ENCODE measurements at regions not wholly inside any gene's neighbourhood (a gene's known extent, or its start where the extent isn't known, plus 50 kb on each side); places are given as distances from the start of the nearest gene placed in this dataset.

DNA sequence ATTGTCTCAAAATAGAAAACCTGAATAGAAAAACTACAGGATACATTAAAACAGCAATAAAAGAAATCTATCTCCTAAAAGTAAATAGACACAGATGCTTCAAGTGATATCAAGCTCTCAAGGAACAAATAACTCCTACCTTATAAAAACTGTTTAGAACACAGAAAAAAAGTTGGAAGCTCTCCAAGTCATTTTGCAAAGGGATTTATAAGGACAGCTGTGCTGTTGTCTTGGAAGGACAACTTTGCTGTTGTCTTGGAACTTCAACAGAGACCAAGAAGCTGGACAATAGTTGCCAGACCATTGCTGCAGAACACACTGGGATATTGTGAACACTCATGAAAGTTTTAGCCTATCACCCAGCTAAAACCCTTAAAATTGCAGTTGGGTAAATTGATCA is 780.7 kb downstream of the FLRT2 start:
- no peak for DNase-seq (ENCODE audit: insufficient read length, low spot score)

DNA sequence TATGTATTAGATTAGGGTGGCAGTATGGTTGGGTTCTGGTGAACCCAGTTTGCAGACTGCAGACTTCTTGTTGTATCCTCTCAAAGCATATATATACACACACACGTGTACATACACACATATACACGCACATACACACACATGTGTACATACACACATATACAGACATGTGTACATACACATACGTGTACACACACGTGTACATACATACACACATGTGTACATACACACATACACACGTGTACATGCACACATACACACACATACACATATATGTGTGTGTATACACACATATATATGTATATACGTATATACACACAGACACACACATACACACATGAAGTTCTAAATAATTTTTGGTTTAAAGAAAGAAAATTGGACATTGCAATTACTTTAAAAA is 780.2 kb downstream of the FLRT2 start:
- DNase-seq (ENCODE audit: insufficient read length, low spot score) = no peak
- TF ChIP-seq POLR2A (IDR thresholded peaks at IDR 0.05; ENCODE audit: low read depth, low read length) = no peak
- FAIRE-seq = no peak

More for the DNA sequence above, 780.7 kb downstream of the FLRT2 start:
- FAIRE-seq = no peak
- no peak for TF ChIP-seq POLR2A (IDR thresholded peaks at IDR 0.05; ENCODE audit: low read depth, low read length)

DNA sequence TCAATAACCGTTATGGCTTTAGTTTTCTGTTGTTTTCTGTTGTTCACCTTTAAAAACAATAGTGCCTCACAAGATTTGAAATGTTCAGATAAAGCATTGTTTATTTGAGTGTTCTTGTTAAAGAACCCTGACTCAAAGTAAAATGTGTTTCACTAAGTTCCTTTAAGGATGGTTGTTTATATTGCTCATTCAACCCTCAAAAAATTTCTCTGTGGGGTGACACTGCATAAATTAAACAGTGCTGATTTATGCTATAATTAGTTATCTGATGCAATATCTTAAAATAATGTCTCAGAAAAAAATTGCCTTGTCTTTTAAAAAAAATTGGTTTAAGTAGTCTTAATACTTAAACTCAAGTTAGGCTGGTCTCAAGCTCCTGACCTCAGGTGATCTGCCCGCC is 775.1 kb downstream of the FLRT2 start:
- no peak for DNase-seq (ENCODE audit: insufficient read length, low spot score)
- no peak for FAIRE-seq
- no peak for TF ChIP-seq POLR2A (IDR thresholded peaks at IDR 0.05; ENCODE audit: low read depth, low read length)

- DNase-seq (ENCODE audit: insufficient read length, low spot score) (no peak), FAIRE-seq (no peak)
- TF ChIP-seq POLR2A (IDR thresholded peaks at IDR 0.05; ENCODE audit: low read depth, low read length) = no peak
Measured at GRCh38 chr14:86299994-86300393, 770.0 kb downstream of the FLRT2 start.

DNA sequence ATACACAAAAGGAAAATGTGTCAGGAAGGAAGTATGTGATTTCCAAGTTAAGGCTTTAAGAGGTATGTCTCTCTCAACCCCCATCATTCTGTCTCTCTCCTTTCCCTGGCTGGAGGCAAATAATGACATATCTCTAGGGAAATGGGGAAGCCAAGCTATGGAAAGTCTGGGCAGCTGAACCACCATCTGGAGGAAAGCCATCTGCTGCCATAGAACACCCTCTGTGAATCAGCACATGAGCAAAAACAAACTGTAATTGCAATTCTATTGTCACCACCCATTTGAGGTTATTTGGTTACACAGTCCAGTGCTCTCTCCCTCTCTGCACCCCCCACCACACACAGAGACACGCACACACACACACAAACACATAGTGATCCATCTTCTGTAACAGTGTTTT is 766.2 kb downstream of the FLRT2 start:
- no peak for DNase-seq (ENCODE audit: insufficient read length, low spot score)

DNA sequence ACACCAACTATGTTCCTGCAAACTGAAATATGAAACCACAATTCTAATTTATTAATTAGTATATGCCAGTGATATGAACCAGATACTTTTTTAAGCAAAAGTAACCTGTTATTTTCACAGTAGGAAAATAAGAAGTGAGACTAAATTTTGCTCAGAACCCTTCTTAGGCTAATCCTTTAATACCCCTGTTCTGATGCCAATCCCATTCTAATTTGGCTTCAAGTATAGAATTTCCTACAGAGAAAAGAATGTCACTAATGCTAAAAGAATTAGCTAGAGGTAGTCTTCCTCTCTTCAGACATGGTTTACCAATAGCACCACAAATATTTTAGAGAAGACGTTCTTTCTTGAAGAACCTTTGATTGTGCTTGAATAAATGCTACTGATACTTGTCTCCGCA is 758.4 kb downstream of the FLRT2 start:
- DNase-seq (ENCODE audit: insufficient read length, low spot score) (no peak), FAIRE-seq (no peak)
- TF ChIP-seq POLR2A (IDR thresholded peaks at IDR 0.05; ENCODE audit: low read depth, low read length) = no peak

More for the DNA sequence above, 766.2 kb downstream of the FLRT2 start:
- no peak for FAIRE-seq
- TF ChIP-seq POLR2A (IDR thresholded peaks at IDR 0.05; ENCODE audit: low read depth, low read length) = no peak

DNA sequence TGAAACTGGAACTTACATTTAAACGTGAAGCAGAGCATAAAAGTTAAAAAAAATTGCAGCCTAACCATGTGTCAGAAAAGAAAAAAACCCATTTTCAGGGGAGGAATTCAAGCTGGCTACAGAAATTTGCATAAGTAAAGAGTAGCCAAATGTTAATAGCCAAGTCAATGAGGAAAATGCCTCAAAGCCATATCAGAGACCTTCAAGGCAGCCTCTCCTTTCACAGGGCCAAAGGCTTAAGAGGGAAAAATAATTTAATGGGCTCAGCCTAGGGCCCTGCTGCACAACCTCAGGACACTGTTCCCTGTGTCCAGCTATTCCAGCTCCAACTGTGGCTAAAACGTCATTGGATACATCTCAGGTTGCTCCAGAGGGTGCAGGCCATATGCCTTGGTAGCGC is 749.5 kb downstream of the FLRT2 start:
- no peak for TF ChIP-seq POLR2A (IDR thresholded peaks at IDR 0.05; ENCODE audit: low read depth, low read length)
- no peak for DNase-seq (ENCODE audit: insufficient read length, low spot score)
- no peak for FAIRE-seq

DNA sequence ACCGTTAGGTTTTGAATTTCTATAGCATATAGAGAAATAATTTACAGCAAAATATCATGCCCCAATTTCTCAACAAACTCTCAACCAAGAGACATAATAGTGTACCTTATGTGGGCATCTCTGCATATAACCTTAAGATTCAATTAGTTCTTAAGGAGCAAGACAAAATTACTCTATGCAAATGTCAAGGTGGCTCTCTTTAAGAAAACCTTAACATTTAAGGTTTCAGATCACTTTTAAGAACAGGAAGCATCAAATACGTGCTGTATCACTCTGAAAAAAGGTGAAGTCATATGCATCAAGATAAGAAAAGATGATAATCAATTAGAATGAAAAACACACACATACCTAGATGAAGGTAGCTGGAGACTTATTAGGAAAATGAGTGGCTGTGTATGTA is 728.0 kb downstream of the FLRT2 start:
- no peak for DNase-seq (ENCODE audit: insufficient read length, low spot score)
- TF ChIP-seq POLR2A (IDR thresholded peaks at IDR 0.05; ENCODE audit: low read depth, low read length) = no peak
- FAIRE-seq = no peak

DNA sequence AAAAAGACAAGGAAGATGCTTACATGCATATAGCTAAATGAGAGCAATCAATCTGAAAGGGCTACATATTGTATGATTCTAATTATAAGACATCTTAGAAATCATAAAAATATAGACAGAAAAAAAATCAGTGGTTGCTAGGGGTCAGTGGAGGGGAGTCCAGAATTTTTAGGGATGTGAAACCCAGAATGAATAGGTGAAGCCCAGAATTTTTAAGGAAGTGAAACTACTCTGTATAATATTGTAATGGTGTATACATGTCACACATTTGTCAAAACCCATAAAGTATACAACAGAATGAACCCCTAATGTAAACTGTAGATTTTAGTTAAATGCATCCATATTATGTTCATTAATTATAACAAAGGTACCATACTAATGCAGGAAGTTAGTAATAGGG is 713.2 kb downstream of the FLRT2 start:
- no peak for FAIRE-seq
- DNase-seq (ENCODE audit: insufficient read length, low spot score) = no peak
- TF ChIP-seq POLR2A (IDR thresholded peaks at IDR 0.05; ENCODE audit: low read depth, low read length) = no peak

DNA sequence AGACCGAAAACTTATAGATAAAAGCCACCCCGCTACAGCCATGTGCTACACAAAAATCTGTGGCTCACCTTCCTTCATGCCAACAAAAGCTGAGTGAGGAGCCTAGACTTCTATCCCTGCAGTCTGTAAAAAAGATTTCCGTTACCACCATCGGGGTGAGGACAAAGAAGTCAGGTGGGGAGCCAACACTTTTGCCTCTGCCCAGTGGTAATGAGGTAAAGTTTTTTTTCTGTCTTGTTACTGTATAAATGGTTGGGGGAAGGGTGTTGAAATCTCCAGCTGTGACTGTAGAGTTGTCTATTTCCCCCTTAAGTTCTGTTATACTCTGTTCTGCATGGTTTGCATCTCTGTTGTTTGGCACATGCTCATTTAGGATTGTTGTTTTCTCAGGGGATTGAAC is 707.8 kb downstream of the FLRT2 start:
- FAIRE-seq = no peak
- no peak for TF ChIP-seq POLR2A (IDR thresholded peaks at IDR 0.05; ENCODE audit: low read depth, low read length)
- no peak for DNase-seq (ENCODE audit: insufficient read length, low spot score)

DNA sequence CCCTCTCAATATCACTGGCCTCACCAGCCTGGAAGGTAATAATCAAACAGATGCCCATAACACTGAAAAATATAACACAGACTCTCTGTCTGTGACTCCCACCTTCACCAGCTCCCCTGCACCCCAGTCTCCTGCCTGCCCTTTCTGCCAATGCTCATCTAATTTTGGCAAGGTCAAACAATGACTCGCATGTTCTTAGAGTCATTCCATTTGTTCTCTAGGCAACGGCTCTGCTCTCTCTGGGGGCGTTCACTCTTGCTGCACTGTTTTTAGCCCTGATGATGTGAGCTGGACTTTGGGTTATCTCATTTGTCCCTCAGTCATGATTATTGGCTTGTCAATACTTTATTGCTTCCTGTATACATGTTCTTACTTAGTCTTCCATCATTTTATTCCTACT is 691.8 kb downstream of the FLRT2 start:
- no peak for TF ChIP-seq POLR2A (IDR thresholded peaks at IDR 0.05; ENCODE audit: low read depth, low read length)
- FAIRE-seq = no peak
- no peak for DNase-seq (ENCODE audit: insufficient read length, low spot score)

DNA sequence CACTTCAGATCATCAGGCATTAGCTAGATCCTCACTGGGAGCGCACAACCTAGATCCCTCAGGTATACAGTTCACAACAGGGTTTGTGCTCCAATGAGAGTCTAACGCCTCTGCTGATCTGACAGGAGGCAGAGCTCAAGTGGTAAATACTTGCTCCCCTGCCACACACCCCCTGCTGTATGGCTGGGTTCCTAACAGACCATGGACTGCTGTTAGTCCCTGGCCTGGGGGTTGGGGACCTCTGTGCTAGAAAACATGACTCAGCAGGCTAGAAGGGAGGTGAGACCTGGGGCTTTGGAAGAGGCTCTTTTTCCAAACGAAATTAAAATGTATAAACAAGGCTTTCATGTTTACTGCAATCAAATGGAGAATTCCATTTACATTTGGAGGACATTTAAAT is 691.1 kb downstream of the FLRT2 start:
- DNase-seq (ENCODE audit: insufficient read length, low spot score) = no peak
- FAIRE-seq = no peak
- no peak for TF ChIP-seq POLR2A (IDR thresholded peaks at IDR 0.05; ENCODE audit: low read depth, low read length)

- no peak for TF ChIP-seq POLR2A (IDR thresholded peaks at IDR 0.05; ENCODE audit: low read depth, low read length)
- DNase-seq (ENCODE audit: insufficient read length, low spot score) (no peak), FAIRE-seq (no peak)
Measured at GRCh38 chr14:86217523-86217922, 687.6 kb downstream of the FLRT2 start.

- TF ChIP-seq POLR2A (IDR thresholded peaks at IDR 0.05; ENCODE audit: low read depth, low read length) = no peak
- FAIRE-seq (no peak), DNase-seq (ENCODE audit: insufficient read length, low spot score) (no peak)
Measured at GRCh38 chr14:86203843-86204242, 673.9 kb downstream of the FLRT2 start.

DNA sequence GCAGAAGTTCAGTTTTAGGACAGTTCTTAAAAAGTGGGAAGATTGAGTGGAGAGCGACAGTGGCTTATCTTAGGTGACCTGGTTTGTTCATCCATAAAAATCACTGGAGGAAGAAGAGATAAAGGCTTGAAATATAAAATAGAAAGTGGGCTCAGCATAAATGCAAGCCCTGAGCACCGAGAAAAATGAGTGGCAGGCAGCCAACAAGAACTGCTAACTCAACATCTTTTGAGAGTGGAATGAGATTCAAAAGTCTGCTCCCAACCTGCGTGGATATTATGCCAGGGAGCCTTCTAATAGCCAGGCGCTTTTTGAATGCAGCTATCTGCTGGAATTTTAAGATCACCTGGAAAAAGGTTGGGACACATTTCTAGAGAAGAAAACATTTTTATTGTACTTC is 666.5 kb downstream of the FLRT2 start:
- DNase-seq (ENCODE audit: insufficient read length, low spot score) (no peak), FAIRE-seq (no peak)
- no peak for TF ChIP-seq POLR2A (IDR thresholded peaks at IDR 0.05; ENCODE audit: low read depth, low read length)

DNA sequence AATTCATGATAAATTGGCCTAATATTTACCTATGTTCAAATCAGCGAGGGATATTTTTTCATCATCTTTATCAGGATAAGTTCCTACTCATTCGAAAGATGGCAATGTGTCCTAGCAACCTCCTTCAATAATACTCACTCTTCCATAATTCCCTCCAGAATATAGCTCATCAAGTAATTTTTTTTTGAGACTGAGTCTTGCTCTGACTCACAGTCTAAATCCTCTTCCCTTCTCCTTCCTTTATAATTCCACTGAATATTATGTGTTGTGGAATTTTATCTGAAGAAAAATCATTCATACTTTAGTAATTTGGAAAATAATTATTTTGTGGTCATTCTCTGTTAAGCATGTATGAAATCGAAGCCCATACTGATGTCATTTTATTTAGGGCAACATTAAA is 663.8 kb downstream of the FLRT2 start:
- no peak for DNase-seq (ENCODE audit: insufficient read length, low spot score)
- no peak for FAIRE-seq
- no peak for TF ChIP-seq POLR2A (IDR thresholded peaks at IDR 0.05; ENCODE audit: low read depth, low read length)
